Gastrocnemius medialis (tissue), 4 donors: ENCODE measurements at regions not wholly inside any gene's neighbourhood (a gene's known extent, or its start where the extent isn't known, plus 50 kb on each side); places are given as distances from the start of the nearest gene placed in this dataset.

Experiments used
- POLR2A ChIP-seq, 2 donors: fragments of 450-650 bp; IDR thresholded peaks; one replicate each; pipeline ENCODE4 v1.6.1; 2017; ENCODE audit warnings: antibody characterized with exemption in 2 of 2, mild to moderate bottlenecking in 2 of 2, moderate library complexity in 2 of 2
- TF ChIP-seq, protein P1 (sequence below), 5 experiments: fragments of 450-650 bp in 3 of 5; fragments of 200-600 bp in 2 of 5; sonication (generic) in 2 of 5; IDR thresholded peaks in 4 of 5; conservative IDR thresholded peaks in 1 of 5; 1 replicate in 4 of 5; 2 replicates in 1 of 5; pipeline ENCODE4 v1.5.1; 2016 to 2019; ENCODE audit warnings: antibody characterized with exemption in 5 of 5, mild to moderate bottlenecking in 3 of 5, moderate library complexity in 3 of 5

- TF ChIP-seq, protein P1, sequence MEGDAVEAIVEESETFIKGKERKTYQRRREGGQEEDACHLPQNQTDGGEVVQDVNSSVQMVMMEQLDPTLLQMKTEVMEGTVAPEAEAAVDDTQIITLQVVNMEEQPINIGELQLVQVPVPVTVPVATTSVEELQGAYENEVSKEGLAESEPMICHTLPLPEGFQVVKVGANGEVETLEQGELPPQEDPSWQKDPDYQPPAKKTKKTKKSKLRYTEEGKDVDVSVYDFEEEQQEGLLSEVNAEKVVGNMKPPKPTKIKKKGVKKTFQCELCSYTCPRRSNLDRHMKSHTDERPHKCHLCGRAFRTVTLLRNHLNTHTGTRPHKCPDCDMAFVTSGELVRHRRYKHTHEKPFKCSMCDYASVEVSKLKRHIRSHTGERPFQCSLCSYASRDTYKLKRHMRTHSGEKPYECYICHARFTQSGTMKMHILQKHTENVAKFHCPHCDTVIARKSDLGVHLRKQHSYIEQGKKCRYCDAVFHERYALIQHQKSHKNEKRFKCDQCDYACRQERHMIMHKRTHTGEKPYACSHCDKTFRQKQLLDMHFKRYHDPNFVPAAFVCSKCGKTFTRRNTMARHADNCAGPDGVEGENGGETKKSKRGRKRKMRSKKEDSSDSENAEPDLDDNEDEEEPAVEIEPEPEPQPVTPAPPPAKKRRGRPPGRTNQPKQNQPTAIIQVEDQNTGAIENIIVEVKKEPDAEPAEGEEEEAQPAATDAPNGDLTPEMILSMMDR (IDR thresholded peaks at IDR 0.05 in 4 of 5, conservative IDR thresholded peaks at IDR 0.05 in 1 of 5), result no peak
- TF ChIP-seq POLR2A (IDR thresholded peaks at IDR 0.05), result no peak
These were observed 276.9 kb downstream of the SOX9 start for GRCh38 chr17:72397687-72398086.
